Smooth muscle cell (in vitro differentiated cells): ENCODE measurements at regions not wholly inside any gene's neighbourhood (a gene's known extent, or its start where the extent isn't known, plus 50 kb on each side); places are given as distances from the start of the nearest gene placed in this dataset.
A peak's percentile ranks its signal among the peaks of the same experiment; 100 is the strongest.

Experiments
- DNase-seq: peaks from one replicate; lab custom pipeline; 2025; ENCODE audit not compliant: unreplicated experiment; lab: John Stamatoyannopoulos, UW
- H2AFZ ChIP-seq: fragments of 200-600 bp; sonication (generic); 2 replicates; pipeline ENCODE4 v1.6.0; 2016; ENCODE audit warnings: antibody characterized with exemption, low read depth, mild to moderate bottlenecking
- H3F3A ChIP-seq: fragments of 200-600 bp; sonication (generic); 2 replicates; pipeline ENCODE4 v1.6.0; 2017; ENCODE audit warnings: antibody characterized with exemption, low read depth
- H3K27ac ChIP-seq: fragments of 200-600 bp; sonication (generic); 2 replicates; pipeline ENCODE4 v1.5.1; 2016; ENCODE audit warnings: low read depth, mild to moderate bottlenecking
- H3K27me3 ChIP-seq: fragments of 200-600 bp; sonication (generic); 2 replicates; pipeline ENCODE4 v1.6.1; 2016; ENCODE audit warnings: low read depth, mild to moderate bottlenecking
- H3K36me3 ChIP-seq: fragments of 200-600 bp; sonication (generic); 2 replicates; pipeline ENCODE4 v1.5.1; 2016; ENCODE audit warnings: low read depth
- H3K4me1 ChIP-seq: fragments of 200-600 bp; sonication (generic); 2 replicates; pipeline ENCODE4 v1.5.1; 2016; ENCODE audit warnings: low read depth
- H3K4me2 ChIP-seq: fragments of 200-600 bp; sonication (generic); 2 replicates; pipeline ENCODE4 v1.6.0; 2016; ENCODE audit warnings: mild to moderate bottlenecking
- H3K4me3 ChIP-seq: fragments of 200-600 bp; sonication (generic); 2 replicates; pipeline ENCODE4 v1.5.1; 2016; ENCODE audit warnings: mild to moderate bottlenecking
- H3K79me2 ChIP-seq: fragments of 200-600 bp; sonication (generic); 2 replicates; pipeline ENCODE4 v1.6.0; 2016; ENCODE audit warnings: low read depth, mild to moderate bottlenecking
- H3K9ac ChIP-seq: fragments of 200-600 bp; sonication (generic); 2 replicates; pipeline ENCODE4 v1.6.0; 2016; ENCODE audit warnings: low read depth
- H3K9me3 ChIP-seq: fragments of 200-600 bp; sonication (generic); replicated peaks from 2 replicates; pipeline ENCODE4 v1.5.1; 2016; ENCODE audit warnings: low read depth
- H4K20me1 ChIP-seq: fragments of 200-600 bp; sonication (generic); 2 replicates; pipeline ENCODE4 v1.6.0; 2016; ENCODE audit warnings: low read depth
- WGBS: methylation state at CpG from one replicate; pipeline ENCODE4 v1.1.7; 2016; ENCODE audit warnings: low lambda C conversion rate; 5-methylcytosine and 5-hydroxymethylcytosine counted together
- TF ChIP-seq, protein P1 (sequence below): fragments of 200-600 bp; sonication (generic); IDR thresholded peaks from 2 replicates; pipeline ENCODE4 v1.5.1; 2017; ENCODE audit warnings: borderline replicate concordance, mild to moderate bottlenecking, antibody characterized with exemption; ENCODE audit not compliant: insufficient read depth, poor library complexity, severe bottlenecking

DNA sequence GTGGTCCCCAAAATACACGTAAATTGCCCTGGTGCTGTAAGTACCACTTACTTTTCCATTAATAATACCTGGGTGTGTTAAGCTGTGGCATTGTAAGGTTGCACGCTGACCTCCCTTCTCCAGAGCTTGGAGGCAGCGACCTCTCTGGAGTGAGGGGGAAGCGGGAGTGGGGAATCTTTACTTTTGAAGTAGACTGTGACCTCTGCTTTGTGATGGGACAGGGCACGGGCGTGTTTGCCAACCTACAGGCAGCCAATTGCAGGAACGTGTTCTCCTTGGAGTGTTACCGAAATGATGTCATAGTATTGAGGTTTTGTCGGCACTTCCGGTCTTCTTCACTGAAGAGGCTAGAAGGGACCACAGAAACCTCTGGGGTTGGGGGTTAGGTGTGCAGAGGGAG lies 227.3 kb upstream of the C2CD4B start:
- H3K4me1 ChIP-seq: peaks cover 5% of the 10 kb centered on the region
- H3K79me2 ChIP-seq: peaks cover 58% of the 10 kb centered on the region
- H4K20me1 ChIP-seq: no peaks in the 10 kb centered on the region
- H3K27me3 ChIP-seq: no peaks in the 10 kb centered on the region
- H3K36me3 ChIP-seq: no peaks in the 10 kb centered on the region
- H3K4me2 ChIP-seq: peak overlapping the region; percentile 92
- 15% methylated on average over 10 of the region's 10 CpGs for WGBS
- TF ChIP-seq, protein P1, sequence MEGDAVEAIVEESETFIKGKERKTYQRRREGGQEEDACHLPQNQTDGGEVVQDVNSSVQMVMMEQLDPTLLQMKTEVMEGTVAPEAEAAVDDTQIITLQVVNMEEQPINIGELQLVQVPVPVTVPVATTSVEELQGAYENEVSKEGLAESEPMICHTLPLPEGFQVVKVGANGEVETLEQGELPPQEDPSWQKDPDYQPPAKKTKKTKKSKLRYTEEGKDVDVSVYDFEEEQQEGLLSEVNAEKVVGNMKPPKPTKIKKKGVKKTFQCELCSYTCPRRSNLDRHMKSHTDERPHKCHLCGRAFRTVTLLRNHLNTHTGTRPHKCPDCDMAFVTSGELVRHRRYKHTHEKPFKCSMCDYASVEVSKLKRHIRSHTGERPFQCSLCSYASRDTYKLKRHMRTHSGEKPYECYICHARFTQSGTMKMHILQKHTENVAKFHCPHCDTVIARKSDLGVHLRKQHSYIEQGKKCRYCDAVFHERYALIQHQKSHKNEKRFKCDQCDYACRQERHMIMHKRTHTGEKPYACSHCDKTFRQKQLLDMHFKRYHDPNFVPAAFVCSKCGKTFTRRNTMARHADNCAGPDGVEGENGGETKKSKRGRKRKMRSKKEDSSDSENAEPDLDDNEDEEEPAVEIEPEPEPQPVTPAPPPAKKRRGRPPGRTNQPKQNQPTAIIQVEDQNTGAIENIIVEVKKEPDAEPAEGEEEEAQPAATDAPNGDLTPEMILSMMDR: no peak
- no peaks in the 10 kb centered on the region for H3K9me3 ChIP-seq
- H3K9ac ChIP-seq: no peak overlapping the region
- no peak for DNase-seq
- H3K4me3 ChIP-seq: peak overlapping the region; percentile 92
- no peak overlapping the region for H3K27ac ChIP-seq
- peak overlapping the region; percentile 96 for H2AFZ ChIP-seq
- peaks cover 7% of the 10 kb centered on the region for H3F3A ChIP-seq

DNA sequence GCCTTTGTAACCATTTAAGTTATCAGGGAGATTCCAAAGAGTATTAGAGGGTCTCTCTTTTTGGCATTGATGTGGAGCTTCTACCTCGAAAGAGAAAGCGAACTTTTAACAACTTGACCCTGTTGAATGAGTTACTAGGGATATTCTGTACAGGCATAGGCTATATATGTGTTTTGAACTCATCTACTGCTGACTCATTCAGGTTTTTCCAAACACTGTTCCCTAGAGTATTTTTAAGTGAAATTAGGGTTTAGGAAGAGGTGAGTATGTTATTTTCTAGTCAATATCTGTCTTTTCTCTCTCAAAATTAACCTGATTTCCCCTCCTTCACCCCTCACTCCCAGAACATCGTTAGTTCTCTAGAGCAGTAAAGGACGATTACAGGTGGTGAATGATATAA lies 228.1 kb upstream of the C2CD4B start:
- TF ChIP-seq, protein P1: no peak
- Histone ChIP-seq H3K27ac (no peak overlapping the region), H3K27me3 (no peaks in the 10 kb centered on the region), H3K4me1 (peaks cover 5% of the 10 kb centered on the region), H3K9me3 (no peaks in the 10 kb centered on the region), H3K4me2 (peak overlapping the region; percentile 92), H3K79me2 (peaks cover 66% of the 10 kb centered on the region), H3K36me3 (no peaks in the 10 kb centered on the region), H2AFZ (no peak overlapping the region), H3K9ac (no peak overlapping the region), H3F3A (peaks cover 7% of the 10 kb centered on the region), H3K4me3 (no peak overlapping the region), H4K20me1 (no peaks in the 10 kb centered on the region)
- DNase-seq: no peak
- WGBS: 92% methylated on average over 4 of the region's 4 CpGs

DNA sequence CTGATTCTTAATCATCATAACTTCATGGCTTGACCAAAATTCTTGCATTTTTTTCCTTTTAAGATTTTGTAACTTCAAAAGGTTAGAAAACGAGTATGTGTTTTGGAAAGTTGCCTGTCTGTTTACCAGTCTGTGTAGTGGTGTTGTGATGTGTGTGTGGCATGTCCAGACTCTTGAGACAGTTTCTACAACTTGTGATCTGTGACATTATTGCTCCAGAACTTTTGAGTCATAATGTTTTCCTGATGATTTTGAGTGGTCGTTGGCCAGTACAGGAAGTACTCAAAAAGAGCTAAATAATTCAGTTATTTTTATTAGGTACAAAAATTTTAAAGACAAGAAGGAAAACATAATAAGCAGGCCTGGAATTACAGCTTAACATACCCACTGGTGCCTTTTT lies 229.0 kb upstream of the C2CD4B start:
- Histone ChIP-seq H3K4me3 (no peak overlapping the region), H3K9me3 (no peaks in the 10 kb centered on the region), H3K4me2 (no peak overlapping the region), H3K27me3 (no peaks in the 10 kb centered on the region), H3K4me1 (peaks cover 5% of the 10 kb centered on the region), H3K27ac (no peak overlapping the region), H3K9ac (no peak overlapping the region), H3K36me3 (no peaks in the 10 kb centered on the region), H3F3A (no peaks in the 10 kb centered on the region), H3K79me2 (peaks cover 74% of the 10 kb centered on the region), H4K20me1 (no peaks in the 10 kb centered on the region), H2AFZ (no peak overlapping the region)
- no peak for DNase-seq
- WGBS: 59% methylated on average over 2 of the region's 2 CpGs
- TF ChIP-seq, protein P1: no peak

DNA sequence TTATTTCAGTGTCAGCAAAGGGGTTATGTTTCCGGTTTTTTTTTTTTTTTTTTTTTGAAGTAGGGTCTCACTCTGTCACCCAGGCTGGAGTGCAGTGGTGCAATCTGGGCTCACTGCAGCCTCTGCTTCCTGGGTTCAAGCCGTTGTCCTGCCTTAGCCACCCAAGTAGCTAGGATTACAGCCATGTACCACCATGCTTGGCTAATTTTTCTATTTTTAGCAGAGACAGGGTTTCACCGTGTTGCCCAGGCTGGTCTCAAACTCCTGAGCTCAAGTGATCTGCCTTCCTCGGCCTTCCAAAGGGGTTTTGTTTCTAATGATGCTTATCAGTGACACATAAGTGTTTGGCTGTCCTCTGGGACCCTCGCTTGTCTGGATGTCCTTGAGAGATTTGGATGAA lies 235.7 kb upstream of the C2CD4B start:
- no peaks in the 10 kb centered on the region for H3K9me3 ChIP-seq
- H2AFZ ChIP-seq: no peak overlapping the region
- no peaks in the 10 kb centered on the region for H4K20me1 ChIP-seq
- no peak overlapping the region for H3K4me3 ChIP-seq
- H3F3A ChIP-seq: no peaks in the 10 kb centered on the region
- no peaks in the 10 kb centered on the region for H3K4me1 ChIP-seq
- H3K36me3 ChIP-seq: no peaks in the 10 kb centered on the region
- no peak overlapping the region for H3K27ac ChIP-seq
- WGBS: 91% methylated on average over 5 of the region's 5 CpGs
- TF ChIP-seq, protein P1: no peak
- H3K9ac ChIP-seq: no peak overlapping the region
- DNase-seq: no peak
- H3K79me2 ChIP-seq: peaks cover 63% of the 10 kb centered on the region
- no peak overlapping the region for H3K4me2 ChIP-seq
- no peaks in the 10 kb centered on the region for H3K27me3 ChIP-seq
